ENCODE measurements at regions not wholly inside any gene's neighbourhood (a gene's known extent, or its start where the extent isn't known, plus 50 kb on each side); places are given as distances from the start of the nearest gene placed in this dataset.

- Histone ChIP-seq H3K36me3 (ENCODE audit: control insufficient read depth, insufficient read depth, low read length) (no peaks in the 10 kb centered on the region), H3K4me3 (ENCODE audit: low read depth, low read length) (no peak overlapping the region), H3K27me3 (ENCODE audit: control insufficient read depth, insufficient read depth, low read length) (peaks cover 2% of the 10 kb centered on the region)
- TF ChIP-seq CTCF (IDR thresholded peaks at IDR 0.05; ENCODE audit: insufficient read depth, low read depth, low read length): no peak
- POLR2A ChIA-PET: no interaction called here
- CTCF ChIA-PET: interaction anchor here (1.0 to 1.3 kb wide), 2 partner anchors 9 to 57 kb away, joined by 3 to 4 read pairs; no protein-coding TSS in a partner anchor
- DNase-seq (ENCODE audit: low read depth): no peak
Measured at GRCh38 chr4:151471728-151472127, 62.8 kb downstream of the FHIP1A start.

- Histone ChIP-seq H3K36me3 (ENCODE audit: control insufficient read depth, insufficient read depth, low read length) (no peaks in the 10 kb centered on the region), H3K27me3 (ENCODE audit: control insufficient read depth, insufficient read depth, low read length) (peaks cover 2% of the 10 kb centered on the region), H3K4me3 (ENCODE audit: low read depth, low read length) (no peak overlapping the region)
- ChIA-PET CTCF (interaction anchor here (1.0 to 1.3 kb wide), 2 partner anchors 10 to 57 kb away, joined by 3 to 4 read pairs; no protein-coding TSS in a partner anchor), POLR2A (no interaction called here)
- no peak for DNase-seq (ENCODE audit: low read depth)
- TF ChIP-seq CTCF (IDR thresholded peaks at IDR 0.05; ENCODE audit: insufficient read depth, low read depth, low read length): no peak
Measured at GRCh38 chr4:151472297-151472696, 63.3 kb downstream of the FHIP1A start.

- no peak overlapping the region for H3K4me3 ChIP-seq (ENCODE audit: low read depth, low read length)
- POLR2A ChIA-PET: no interaction called here
- CTCF ChIA-PET: no interaction called here
- H3K27me3 ChIP-seq (ENCODE audit: control insufficient read depth, insufficient read depth, low read length): peaks cover 2% of the 10 kb centered on the region
- no peak for TF ChIP-seq CTCF (IDR thresholded peaks at IDR 0.05; ENCODE audit: insufficient read depth, low read depth, low read length)
- DNase-seq (ENCODE audit: low read depth): no peak
- H3K36me3 ChIP-seq (ENCODE audit: control insufficient read depth, insufficient read depth, low read length): no peaks in the 10 kb centered on the region
Measured at GRCh38 chr4:151472711-151473110, 63.7 kb downstream of the FHIP1A start.

- TF ChIP-seq CTCF (IDR thresholded peaks at IDR 0.05; ENCODE audit: insufficient read depth, low read depth, low read length): no peak
- no peak for DNase-seq (ENCODE audit: low read depth)
- H3K4me3 ChIP-seq (ENCODE audit: low read depth, low read length): no peak overlapping the region
- POLR2A ChIA-PET: no interaction called here
- peaks cover 2% of the 10 kb centered on the region for H3K27me3 ChIP-seq (ENCODE audit: control insufficient read depth, insufficient read depth, low read length)
- CTCF ChIA-PET: no interaction called here
- no peaks in the 10 kb centered on the region for H3K36me3 ChIP-seq (ENCODE audit: control insufficient read depth, insufficient read depth, low read length)
Measured at GRCh38 chr4:151473521-151474097, 64.6 kb downstream of the FHIP1A start.

- ChIA-PET POLR2A (no interaction called here), CTCF (interaction anchor here (0.7 to 1.0 kb wide), 2 partner anchors 37 to 72 kb away, joined by 3 read pairs; no protein-coding TSS in a partner anchor)
- no peak overlapping the region for H3K4me3 ChIP-seq (ENCODE audit: low read depth, low read length)
- TF ChIP-seq CTCF (IDR thresholded peaks at IDR 0.05; ENCODE audit: insufficient read depth, low read depth, low read length): no peak
- H3K27me3 ChIP-seq (ENCODE audit: control insufficient read depth, insufficient read depth, low read length): peaks cover 2% of the 10 kb centered on the region
- DNase-seq (ENCODE audit: low read depth): no peak
- H3K36me3 ChIP-seq (ENCODE audit: control insufficient read depth, insufficient read depth, low read length): no peaks in the 10 kb centered on the region
Measured at GRCh38 chr4:151475035-151475714, 66.2 kb downstream of the FHIP1A start.
